Non-pigmented ciliary epithelial cell (primary cell): ENCODE measurements at regions not wholly inside any gene's neighbourhood (a gene's known extent, or its start where the extent isn't known, plus 50 kb on each side); places are given as distances from the start of the nearest gene placed in this dataset.
"Not testable (repeated sequence)": the region's sequence is repeated elsewhere in the genome, so short reads cannot be mapped to it uniquely, and the experiment has no call there.

Experiments used
- DNase-seq: peaks from one replicate; pipeline ENCODE4 v3.0.0-alpha.2; 2010; ENCODE audit warnings: low read depth

DNA sequence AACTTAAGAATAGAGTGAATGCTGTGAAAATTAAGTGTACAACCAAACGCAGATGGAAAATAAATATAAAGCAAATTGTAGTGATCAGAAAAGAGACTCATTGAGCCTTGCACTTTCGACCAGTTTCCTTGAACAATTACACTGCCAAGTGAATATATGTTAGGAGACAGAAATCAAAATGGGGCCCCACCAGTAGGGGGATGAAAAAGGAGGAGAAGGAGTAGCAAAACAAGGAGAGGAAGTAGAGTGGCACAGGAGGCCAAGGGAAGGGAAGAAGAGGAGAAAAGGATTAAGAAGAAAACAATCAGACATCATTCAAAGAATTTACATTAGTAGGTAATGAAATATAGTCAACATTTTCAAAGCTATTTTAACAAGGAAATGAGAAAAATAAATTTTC is 1770.6 kb downstream of the PLA2G4A start:
- no peak for DNase-seq

DNA sequence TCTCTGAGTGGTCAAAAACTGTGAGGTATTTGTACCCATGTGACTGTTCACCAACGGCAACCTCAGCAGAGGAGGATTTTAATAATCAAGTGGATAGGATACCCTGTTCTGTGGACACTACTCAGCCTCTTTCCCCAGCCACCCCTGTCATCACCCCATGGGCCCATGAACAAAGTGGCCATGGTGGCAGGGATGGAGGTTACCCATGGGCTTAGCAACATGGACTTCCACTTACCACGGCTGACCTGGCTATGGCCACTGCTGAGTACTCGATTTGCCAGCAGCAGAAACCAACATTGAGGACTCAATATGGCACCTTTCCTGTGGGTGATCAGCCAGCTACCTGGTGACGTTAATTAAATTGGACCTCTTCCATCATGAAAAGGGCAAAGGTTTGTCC is 1782.7 kb downstream of the PLA2G4A start:
- DNase-seq: no peak

DNA sequence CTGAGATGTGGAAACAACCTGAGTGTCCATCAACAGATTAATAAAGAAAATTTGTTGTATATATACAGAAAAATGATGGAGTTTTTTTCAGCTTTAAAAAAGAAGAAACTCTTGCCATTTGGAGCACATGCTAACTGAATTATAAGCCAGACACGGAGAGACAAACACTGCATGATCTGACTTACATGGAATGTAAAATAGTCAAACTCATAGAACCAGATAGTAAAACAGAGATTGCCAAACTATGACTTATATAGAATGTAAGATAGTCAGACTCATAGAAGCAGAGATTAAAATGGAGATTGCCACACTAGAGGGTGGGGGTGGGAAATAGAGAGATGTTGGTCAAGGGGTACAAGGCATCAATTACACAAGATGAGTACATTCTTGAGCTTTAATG is 1786.6 kb downstream of the PLA2G4A start:
- DNase-seq: peak; percentile 8

DNA sequence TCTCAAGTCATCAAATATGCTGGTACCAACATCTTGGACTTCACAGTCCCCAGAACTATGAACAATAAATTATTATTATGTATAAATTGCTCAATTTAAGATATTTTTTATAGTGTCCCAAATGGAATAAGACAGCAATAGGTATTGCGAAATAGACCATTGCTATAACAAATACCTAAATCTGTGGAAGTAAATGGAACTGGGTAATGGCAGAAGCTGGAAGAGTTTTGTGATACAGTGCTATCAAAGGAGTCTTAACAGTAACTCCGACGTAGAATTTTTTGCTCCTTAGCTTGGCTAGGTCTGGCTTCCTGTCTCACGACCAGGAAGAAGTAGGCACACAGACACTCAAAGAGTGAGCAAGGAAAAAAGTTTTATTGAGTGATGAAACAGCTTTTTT is 1791.5 kb downstream of the PLA2G4A start:
- DNase-seq: no peak

- DNase-seq: no peak
These were observed 1812.9 kb downstream of the PLA2G4A start for GRCh38 chr1:188641566-188642211.

- no peak for DNase-seq
These were observed 1814.0 kb downstream of the PLA2G4A start for GRCh38 chr1:188642704-188643103.

- DNase-seq: peak; percentile 88
These were observed 1823.9 kb downstream of the PLA2G4A start for GRCh38 chr1:188652678-188653077.

- not testable (repeated sequence) for DNase-seq
These were observed 1821.7 kb downstream of the BRINP3 start for GRCh38 chr1:188655966-188656365.

GRCh38 chr1:188660572-188660971 is 1817.1 kb downstream of the BRINP3 start:
- DNase-seq: no peak

DNA sequence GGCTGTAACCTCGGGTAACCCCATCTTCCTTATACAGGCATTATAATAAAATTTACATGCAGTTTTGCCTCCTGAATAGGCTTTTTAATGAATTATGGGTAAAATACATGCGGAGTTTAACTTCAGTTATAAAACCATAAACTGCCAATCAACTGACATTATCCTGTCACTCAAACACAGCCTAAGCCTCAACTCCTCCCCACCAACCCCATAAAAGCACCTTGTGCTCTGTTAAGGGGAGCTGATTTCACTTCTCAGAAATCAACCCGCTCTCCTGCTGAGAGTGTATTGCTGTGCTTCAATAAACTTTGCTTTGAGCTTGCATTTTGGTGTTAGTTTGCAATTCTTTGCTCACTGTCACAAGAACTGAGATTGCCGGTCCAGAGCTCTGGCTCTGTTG is 1812.2 kb downstream of the BRINP3 start:
- no peak for DNase-seq

DNA sequence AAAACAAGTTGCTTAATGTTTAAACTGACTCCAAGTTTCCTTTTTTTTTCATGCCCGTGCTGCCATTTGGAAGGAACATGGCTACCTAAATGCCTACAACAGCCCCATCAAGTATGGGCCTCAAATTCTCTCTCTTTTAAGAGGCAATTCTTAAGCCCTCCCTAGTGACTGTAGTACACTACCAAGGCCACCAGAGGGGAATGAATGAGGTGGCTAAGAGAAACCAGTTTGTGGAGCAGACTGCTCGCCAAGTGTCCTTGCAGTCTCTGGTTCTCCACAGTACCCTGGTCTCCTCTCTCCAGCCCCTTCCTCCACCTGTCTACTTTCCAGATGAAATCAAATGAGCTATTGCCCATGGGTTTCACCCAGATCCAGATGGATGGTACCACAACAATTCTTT is 1809.6 kb downstream of the BRINP3 start:
- DNase-seq: no peak

- no peak for DNase-seq
These were observed 1807.8 kb downstream of the BRINP3 start for GRCh38 chr1:188669728-188670382.

- no peak for DNase-seq
These were observed 1806.8 kb downstream of the BRINP3 start for GRCh38 chr1:188670837-188671236.

GRCh38 chr1:188672153-188672552 is 1805.5 kb downstream of the BRINP3 start:
- no peak for DNase-seq

DNA sequence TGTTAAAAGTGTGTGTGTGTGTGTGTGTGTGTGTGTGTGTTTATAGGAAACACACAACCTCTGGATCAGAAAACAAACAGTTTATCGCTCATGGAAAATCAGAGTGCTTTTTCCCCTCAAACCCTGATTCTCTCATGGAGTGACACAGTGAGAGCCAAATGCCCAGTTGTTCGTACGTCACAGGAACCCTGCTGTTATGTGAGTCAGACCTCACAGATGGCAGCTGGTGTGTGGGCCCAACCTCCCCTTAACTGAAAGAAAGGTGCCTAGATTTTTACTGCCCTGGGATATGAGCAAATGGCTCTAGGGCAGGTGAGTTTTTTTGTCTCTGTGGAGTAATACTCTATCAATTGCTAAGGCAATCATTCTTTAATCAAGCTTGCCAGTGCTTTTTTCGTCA is 1788.1 kb downstream of the BRINP3 start:
- DNase-seq: no peak

DNA sequence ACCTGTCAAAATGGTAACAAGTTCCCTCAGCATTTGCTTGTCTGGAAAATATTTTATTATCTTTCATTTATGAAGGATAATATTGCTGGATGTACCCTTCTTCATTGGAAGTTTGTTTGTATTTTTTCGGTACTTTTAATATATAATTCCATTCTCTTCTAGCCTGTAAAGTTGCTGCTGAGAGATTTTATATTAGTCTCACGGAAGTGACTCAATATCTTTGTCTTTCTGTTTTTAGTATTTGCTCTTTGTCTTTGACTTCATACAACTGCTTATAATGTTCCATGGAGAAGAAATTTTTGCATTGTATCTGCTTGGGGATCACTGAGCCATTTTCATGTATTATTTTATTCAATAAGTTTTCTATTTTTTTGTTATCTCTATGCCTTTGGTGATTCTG is 1777.5 kb downstream of the BRINP3 start:
- no peak for DNase-seq

DNA sequence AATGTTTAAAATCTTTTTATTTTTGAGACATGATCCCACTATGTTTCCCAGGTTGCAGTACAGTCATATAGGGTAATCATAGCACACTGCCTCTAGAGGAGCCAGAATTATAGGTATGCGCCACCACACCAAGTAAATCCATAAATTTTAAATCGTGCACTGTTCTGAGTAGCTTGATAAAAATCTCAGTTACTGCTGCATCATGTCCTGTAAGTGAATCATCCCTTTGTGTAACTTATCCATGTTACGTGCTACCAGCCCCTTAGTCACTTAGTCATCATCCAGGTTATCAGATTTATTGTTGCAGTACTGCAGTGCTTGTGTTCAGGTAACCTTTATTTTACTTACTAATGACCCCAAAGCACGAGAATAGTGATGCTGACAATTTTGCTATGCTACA is 1770.9 kb downstream of the BRINP3 start:
- peak; percentile 61 for DNase-seq

- no peak for DNase-seq
These were observed 1768.7 kb downstream of the BRINP3 start for GRCh38 chr1:188708795-188709535.

GRCh38 chr1:188715566-188715965 is 1762.1 kb downstream of the BRINP3 start:
- DNase-seq: no peak

DNA sequence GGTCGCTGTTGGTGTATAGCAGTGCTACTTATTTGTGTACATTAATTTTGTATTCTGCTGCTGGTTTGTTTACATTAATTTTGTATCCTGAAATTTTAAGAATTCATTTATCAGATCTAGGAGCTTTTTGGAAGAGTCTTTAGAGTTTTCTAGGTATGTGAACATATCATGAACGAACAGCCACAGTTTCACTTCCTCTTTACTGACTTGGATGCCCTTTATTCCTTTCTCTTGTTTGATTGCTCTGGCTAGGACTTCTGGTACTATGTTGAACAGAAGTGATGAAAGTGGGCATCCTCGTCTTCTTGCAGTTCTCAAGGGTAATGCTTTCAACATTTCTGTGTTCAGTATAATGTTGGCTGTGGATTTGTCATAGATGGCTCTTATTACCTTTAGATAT is 1757.9 kb downstream of the BRINP3 start:
- no peak for DNase-seq

DNA sequence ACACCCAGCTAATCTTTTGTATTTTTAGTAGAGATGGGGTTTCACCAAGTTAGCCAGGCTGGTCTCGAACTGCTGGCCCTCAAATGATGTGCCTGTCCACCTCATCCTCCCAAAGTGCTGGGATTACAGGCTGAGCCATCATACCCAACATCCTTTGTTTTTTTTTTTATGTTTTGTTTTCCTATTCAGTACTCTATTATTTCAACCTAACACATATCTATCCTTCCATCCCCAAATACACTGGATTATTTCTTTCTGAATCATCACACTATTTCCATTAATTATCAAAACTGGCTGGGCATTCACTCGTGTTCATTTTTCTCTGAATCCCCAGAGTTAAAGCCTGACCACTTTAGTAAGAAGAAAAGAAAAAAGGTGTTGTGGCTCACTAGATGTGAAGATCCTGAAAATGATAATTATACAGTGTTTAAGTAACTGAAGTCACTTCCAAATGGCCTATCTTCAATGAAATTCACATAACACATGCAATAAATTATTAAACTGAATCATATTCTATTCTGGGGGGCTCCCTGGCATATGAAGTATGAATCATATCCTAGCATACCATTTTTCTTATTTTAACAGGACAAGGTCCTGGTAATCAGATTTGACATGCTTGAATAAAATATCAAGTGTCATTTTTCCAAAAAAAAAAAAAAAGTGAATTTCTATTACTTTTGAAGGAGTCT is 1754.2 kb downstream of the BRINP3 start:
- no peak for DNase-seq

- DNase-seq: no peak
These were observed 1748.6 kb downstream of the BRINP3 start for GRCh38 chr1:188729039-188729438.

GRCh38 chr1:188735567-188735966 is 1742.1 kb downstream of the BRINP3 start:
- no peak for DNase-seq
